ENCODE measurements at regions not wholly inside any gene's neighbourhood (a gene's known extent, or its start where the extent isn't known, plus 50 kb on each side); places are given as distances from the start of the nearest gene placed in this dataset.

DNA sequence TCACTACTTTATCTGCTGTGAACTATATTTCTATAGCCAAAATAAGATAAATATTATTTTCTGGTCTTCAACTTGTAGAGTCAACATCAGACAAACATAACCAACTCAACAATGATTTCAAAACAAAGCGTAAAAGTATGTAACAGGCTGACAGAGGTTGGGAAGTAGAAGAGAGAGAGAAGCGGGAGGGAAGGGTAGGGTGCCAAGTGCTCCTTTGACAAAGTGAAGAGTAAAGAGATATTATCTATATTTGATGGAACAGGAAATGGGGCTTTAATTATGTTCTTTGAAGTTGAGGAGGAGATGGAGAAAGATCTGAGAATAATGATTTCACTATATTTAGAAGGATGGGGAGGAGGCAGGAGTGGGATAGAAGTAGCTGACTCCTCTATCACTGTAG is 70.1 kb downstream of the DNTTIP2 start:
- DNase-seq (ENCODE audit: low read depth): no peak
- in situ Hi-C loops (cut with HindIII; ENCODE audit: low sequenced_read_pairs): no loop called here
- TF ChIP-seq, protein P1, sequence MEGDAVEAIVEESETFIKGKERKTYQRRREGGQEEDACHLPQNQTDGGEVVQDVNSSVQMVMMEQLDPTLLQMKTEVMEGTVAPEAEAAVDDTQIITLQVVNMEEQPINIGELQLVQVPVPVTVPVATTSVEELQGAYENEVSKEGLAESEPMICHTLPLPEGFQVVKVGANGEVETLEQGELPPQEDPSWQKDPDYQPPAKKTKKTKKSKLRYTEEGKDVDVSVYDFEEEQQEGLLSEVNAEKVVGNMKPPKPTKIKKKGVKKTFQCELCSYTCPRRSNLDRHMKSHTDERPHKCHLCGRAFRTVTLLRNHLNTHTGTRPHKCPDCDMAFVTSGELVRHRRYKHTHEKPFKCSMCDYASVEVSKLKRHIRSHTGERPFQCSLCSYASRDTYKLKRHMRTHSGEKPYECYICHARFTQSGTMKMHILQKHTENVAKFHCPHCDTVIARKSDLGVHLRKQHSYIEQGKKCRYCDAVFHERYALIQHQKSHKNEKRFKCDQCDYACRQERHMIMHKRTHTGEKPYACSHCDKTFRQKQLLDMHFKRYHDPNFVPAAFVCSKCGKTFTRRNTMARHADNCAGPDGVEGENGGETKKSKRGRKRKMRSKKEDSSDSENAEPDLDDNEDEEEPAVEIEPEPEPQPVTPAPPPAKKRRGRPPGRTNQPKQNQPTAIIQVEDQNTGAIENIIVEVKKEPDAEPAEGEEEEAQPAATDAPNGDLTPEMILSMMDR (IDR thresholded peaks at IDR 0.05; ENCODE audit: low read depth, low read length, missing control alignments): no peak
- no peak overlapping the region for H3K4me3 ChIP-seq (ENCODE audit: low read depth, low read length)

DNA sequence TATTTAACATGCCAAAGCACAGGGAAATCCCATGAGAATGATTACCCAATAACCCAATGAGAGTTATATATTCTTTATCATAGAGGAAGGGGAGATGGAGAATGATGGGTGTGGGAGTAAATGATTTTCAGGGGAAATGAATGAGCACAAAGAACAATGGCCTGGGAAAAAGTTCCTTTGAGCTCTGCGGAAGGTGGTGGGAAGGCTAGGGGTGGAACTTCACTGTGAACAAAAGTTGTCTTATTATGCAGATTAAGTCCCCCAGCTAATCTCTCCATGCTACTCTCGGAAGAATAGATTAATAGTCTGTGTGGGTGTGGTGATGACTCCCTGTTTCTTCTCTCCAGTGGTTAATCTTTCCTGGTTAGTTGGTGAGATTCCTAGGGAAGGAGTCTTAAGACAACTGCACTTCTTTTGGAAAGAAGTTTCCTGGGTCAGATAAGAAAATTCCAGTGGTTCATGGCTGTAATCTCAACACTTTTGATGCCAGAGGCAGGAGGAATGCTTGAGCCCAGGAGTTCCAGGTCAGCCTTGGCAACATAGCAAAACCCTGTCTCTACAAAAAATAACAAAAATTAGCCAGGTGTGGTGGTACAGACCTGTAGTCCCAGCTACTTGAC is 71.6 kb downstream of the DNTTIP2 start:
- H3K4me3 ChIP-seq (ENCODE audit: low read depth, low read length): no peak overlapping the region
- in situ Hi-C loops (cut with HindIII; ENCODE audit: low sequenced_read_pairs): no loop called here
- DNase-seq (ENCODE audit: low read depth): no peak
- TF ChIP-seq, protein P1 (IDR thresholded peaks at IDR 0.05; ENCODE audit: low read depth, low read length, missing control alignments): no peak

DNA sequence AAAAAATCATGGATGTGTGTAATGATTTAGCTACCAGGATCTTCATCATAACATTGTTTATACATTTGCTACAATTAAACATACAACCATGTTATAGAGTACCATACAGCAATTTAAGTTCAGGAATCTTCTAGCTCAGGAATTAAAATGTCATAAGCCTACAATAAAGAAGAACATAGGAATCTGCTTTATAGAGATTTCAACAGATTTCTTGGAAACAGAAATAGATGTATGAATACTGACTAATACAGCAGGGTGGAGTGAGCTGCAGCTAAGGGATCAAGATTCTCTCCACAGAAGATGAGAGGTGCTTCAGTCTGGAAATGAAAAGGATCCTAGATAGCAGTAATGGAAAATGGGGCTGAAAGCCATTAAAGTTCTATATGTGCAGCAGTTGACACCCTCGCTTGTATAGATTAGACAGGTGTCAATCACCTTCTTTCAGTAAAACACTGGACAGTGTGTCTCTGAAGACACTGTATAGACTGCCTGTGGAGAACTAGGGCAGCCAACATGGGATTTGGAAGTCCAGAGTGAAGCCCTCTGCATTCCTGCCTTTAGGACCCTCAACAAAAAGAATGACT is 73.9 kb downstream of the DNTTIP2 start:
- in situ Hi-C loops (cut with HindIII; ENCODE audit: low sequenced_read_pairs): no loop called here
- no peak overlapping the region for H3K4me3 ChIP-seq (ENCODE audit: low read depth, low read length)
- TF ChIP-seq, protein P1 (IDR thresholded peaks at IDR 0.05; ENCODE audit: low read depth, low read length, missing control alignments): no peak
- no peak for DNase-seq (ENCODE audit: low read depth)

DNA sequence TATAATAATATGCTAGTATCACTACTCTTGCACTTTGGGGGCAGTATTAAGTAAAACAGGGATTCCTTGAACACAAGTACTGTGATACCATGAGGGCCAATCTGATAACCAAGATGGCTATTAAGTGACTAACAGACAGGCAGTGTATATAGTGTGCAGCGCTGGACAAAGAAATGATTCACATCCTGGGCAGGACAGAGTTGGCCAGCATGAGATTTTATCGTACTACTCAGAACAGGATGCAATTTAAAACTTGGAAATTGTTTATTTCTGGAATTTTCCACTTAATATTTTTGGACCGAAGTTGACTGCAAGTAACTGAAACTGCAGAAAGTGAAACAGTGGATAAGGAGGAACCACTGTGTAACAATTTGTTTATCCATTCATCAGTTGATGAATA is 74.6 kb downstream of the DNTTIP2 start:
- TF ChIP-seq, protein P1 (IDR thresholded peaks at IDR 0.05; ENCODE audit: low read depth, low read length, missing control alignments): no peak
- H3K4me3 ChIP-seq (ENCODE audit: low read depth, low read length): no peak overlapping the region
- peak; percentile 60 for DNase-seq (ENCODE audit: low read depth)
- in situ Hi-C loops (cut with HindIII; ENCODE audit: low sequenced_read_pairs): no loop called here

DNA sequence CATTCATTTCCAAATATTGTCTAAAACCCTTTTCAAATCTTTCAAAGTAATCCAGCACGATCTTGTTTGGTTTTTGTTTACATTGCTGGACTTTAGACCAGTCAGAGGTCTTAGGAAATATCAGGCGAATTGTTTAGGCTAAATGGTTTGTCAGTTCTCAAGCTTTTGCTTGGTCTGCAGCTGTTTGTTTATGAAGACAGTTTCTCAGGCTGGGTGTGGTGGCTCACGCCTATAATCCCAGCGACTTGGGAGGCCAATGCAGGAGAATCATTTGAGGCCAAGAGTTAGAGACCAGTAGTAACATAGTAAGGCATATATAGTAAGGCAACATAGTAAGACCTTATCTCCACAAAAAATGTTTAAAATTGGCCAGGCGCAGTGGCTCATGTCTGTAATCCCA is 77.5 kb downstream of the DNTTIP2 start:
- no peak for DNase-seq (ENCODE audit: low read depth)
- in situ Hi-C loops (cut with HindIII; ENCODE audit: low sequenced_read_pairs): no loop called here
- TF ChIP-seq, protein P1 (IDR thresholded peaks at IDR 0.05; ENCODE audit: low read depth, low read length, missing control alignments): no peak
- H3K4me3 ChIP-seq (ENCODE audit: low read depth, low read length): no peak overlapping the region

DNA sequence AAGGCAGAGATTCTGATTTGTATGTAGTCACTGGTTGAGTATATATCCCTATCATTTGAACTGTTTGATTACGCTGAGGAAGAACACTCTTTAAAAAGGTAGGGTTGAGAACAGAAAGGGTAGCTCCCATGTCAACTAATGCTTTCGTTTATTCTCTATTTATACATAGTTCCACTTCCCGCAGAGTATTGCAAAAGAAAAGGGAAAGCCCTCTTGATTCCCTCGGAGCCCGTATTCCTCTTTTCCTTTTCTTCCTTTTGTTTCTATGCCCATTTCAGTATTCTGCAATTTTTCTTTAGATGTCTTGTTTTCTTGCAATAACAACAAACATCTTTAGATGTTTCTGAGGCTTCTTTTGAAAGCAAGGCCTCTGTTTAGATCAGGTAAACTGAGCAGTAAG is 78.2 kb downstream of the DNTTIP2 start:
- in situ Hi-C loops (cut with HindIII; ENCODE audit: low sequenced_read_pairs): no loop called here
- DNase-seq (ENCODE audit: low read depth): no peak
- TF ChIP-seq, protein P1 (IDR thresholded peaks at IDR 0.05; ENCODE audit: low read depth, low read length, missing control alignments): no peak
- no peak overlapping the region for H3K4me3 ChIP-seq (ENCODE audit: low read depth, low read length)
